ENCODE measurements at regions not wholly inside any gene's neighbourhood (a gene's known extent, or its start where the extent isn't known, plus 50 kb on each side); places are given as distances from the start of the nearest gene placed in this dataset.
"Not testable (repeated sequence)": the region's sequence is repeated elsewhere in the genome, so short reads cannot be mapped to it uniquely, and the experiment has no call there.

- H3K4me3 ChIP-seq (ENCODE audit: low read depth, low read length) = no peak overlapping the region
- no peak for TF ChIP-seq CTCF (IDR thresholded peaks at IDR 0.05; ENCODE audit: low read depth, low read length)
Measured at GRCh38 chr12:67082221-67082620, 186.9 kb upstream of the CAND1 start.

DNA sequence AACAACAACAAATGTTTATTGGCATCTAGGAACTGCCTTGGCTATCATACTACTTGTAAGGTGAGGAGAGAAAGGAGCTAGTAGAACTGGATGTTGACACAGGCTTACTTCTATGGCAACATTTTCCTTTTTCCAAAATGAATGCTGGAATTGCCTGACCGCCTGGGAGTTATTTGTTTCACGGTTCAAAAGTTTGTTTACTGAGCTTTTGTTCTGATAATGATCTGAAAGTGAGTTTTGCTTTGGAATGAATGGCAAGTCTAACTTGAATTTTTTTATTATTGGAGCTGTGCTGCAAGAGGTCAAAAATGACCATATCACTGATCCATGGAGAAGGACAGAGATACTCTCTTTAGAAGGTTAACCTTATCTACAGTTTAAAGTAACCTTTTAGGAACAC is 183.5 kb upstream of the CAND1 start:
- no peak overlapping the region for H3K4me3 ChIP-seq (ENCODE audit: low read depth, low read length)
- no peak for TF ChIP-seq CTCF (IDR thresholded peaks at IDR 0.05; ENCODE audit: low read depth, low read length)

GRCh38 chr12:67086116-67086515 is 183.0 kb upstream of the CAND1 start:
- TF ChIP-seq CTCF (IDR thresholded peaks at IDR 0.05; ENCODE audit: low read depth, low read length) = no peak
- H3K4me3 ChIP-seq (ENCODE audit: low read depth, low read length) = no peak overlapping the region

DNA sequence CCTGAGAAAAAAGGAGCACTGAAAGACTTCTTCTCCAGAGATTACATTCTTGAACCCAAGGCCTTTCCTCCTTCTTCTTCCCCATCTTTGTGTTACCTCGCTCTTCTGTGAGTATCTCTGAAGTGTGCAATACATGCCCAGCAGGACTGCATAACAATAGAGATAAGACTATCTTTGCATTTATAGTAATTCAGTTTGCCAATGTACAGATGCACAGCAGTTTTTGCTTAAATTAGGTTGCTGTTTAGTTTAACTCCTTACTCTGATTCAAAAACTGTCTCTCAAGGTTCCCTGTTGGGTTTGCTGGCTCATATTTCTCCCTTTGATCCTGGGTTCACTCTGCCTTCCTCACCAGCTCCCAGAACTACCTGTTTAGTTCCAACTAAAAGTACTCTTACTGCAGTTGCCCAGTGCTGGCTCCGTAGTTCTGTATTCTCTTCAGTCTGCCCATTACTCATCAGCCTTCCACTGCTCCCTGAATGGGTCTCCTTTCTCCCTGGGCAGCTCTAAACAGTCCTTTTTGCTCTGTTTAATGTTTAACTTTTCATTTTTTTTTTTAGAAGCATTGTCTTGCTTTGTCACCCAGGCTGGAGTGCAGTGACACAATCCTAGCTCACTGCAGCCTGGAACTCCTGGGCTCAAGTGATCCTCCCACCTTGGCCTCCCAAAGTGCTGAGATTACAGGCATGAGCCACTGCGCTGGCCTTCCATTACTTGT is 180.6 kb upstream of the CAND1 start:
- H3K4me3 ChIP-seq (ENCODE audit: low read depth, low read length) = no peak overlapping the region
- no peak for TF ChIP-seq CTCF (IDR thresholded peaks at IDR 0.05; ENCODE audit: low read depth, low read length)

DNA sequence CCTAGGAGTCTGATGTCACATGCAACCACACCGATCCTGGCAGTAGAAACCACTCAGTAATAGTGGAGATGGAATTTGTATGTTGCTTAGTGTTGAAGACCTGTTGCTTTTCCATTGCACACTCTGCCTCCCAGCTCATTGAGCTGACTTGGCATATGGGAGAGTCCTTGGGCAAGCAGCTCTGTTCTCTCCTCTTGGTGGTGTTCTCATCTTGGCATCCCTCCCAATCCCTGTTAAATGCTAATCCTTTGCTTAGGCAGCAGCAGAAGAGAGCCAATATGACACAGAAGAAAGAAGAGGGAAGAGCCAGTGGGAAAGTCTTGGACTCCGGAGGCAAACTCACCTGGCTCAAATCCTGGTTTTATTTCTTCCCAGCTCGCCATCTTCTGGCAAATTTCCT is 178.0 kb upstream of the CAND1 start:
- no peak for TF ChIP-seq CTCF (IDR thresholded peaks at IDR 0.05; ENCODE audit: low read depth, low read length)

DNA sequence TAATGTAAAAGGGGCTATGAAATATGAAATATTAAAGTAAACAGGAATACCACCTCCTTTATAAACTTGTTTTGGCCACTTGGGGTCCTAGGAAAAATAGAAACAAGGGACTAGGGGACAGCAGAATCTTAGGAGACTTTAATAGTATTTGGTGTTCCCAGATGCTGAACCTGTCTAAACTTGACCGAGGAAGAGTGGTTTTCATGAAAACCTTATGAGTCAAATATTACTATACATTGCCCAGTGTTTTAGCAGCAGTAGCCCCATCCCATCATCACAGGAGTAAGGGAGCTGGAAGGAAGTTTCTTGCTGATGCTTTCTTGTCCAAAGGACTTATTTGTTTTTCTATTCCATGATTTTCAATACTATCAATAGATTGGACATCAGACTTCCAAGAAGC is 177.5 kb upstream of the CAND1 start:
- no peak overlapping the region for H3K4me3 ChIP-seq (ENCODE audit: low read depth, low read length)
- TF ChIP-seq CTCF (IDR thresholded peaks at IDR 0.05; ENCODE audit: low read depth, low read length) = no peak

More for the DNA sequence above, 178.0 kb upstream of the CAND1 start:
- H3K4me3 ChIP-seq (ENCODE audit: low read depth, low read length) = no peak overlapping the region

DNA sequence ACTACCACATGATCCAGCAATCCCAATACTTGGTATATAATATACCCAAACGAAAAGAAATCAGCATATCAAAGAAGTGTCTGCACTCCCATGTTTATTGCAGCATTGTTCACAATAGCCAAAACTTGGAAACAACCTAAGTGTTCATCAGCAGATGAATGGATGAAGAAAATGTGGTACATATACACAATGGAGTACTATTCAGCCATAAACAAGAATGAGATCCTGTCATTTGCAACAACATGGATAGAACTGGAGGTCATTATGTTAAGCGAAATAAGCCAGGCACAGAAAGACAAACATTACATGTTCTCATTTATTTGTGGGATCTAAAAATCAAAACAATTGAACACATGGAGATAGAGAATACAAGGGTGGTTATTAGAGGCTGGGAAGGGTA is 176.2 kb upstream of the CAND1 start:
- H3K4me3 ChIP-seq (ENCODE audit: low read depth, low read length) = not testable (repeated sequence)
